GM12873 (cell line): ENCODE measurements at regions not wholly inside any gene's neighbourhood (a gene's known extent, or its start where the extent isn't known, plus 50 kb on each side); places are given as distances from the start of the nearest gene placed in this dataset.

Experiments used
- CTCF ChIP-seq: IDR thresholded peaks from 2 replicates; pipeline ENCODE4 v1.5.1; 2012; ENCODE audit warnings: low read depth, mild to moderate bottlenecking, moderate library complexity, low read length, control low read depth; ENCODE audit not compliant: insufficient read depth; ENCODE audit errors: missing control alignments

GRCh38 chr6:81436990-81437389, 315.5 kb downstream of the TENT5A start:
- TF ChIP-seq CTCF: no peak

GRCh38 chr6:81413306-81413705, 339.2 kb downstream of the TENT5A start:
- no peak for TF ChIP-seq CTCF

- TF ChIP-seq CTCF: no peak
Observed at GRCh38 chr6:81401970-81402690, 350.4 kb downstream of the TENT5A start.

GRCh38 chr6:81396916-81397315, 355.6 kb downstream of the TENT5A start:
- TF ChIP-seq CTCF: no peak

- no peak for TF ChIP-seq CTCF
Observed at GRCh38 chr6:81387163-81387562, 365.3 kb downstream of the TENT5A start.

GRCh38 chr6:81384921-81385320, 367.6 kb downstream of the TENT5A start:
- TF ChIP-seq CTCF: no peak

GRCh38 chr6:81383472-81383871, 369.0 kb downstream of the TENT5A start:
- no peak for TF ChIP-seq CTCF
